CD4-positive, CD25-positive, alpha-beta regulatory T cell (primary cell): ENCODE measurements at regions not wholly inside any gene's neighbourhood (a gene's known extent, or its start where the extent isn't known, plus 50 kb on each side); places are given as distances from the start of the nearest gene placed in this dataset.

Source experiments
- ATAC-seq, 2 donors: fragments of 150-1000 bp; cut with Tn5 transposase; one replicate each; pipeline ENCODE4 v1.10.0; 2021; ENCODE audit warnings: low read depth in 2 of 2, moderate number of reproducible peaks in 2 of 2, moderate library complexity in 1 of 2
- DNase-seq, 3 donors: peaks; one replicate each; pipeline versions ENCODE4 v3.0.0 to v3.0.0-alpha.2; 2012 to 2022; ENCODE audit warnings: mixed read lengths in 1 of 3
- H3K27ac ChIP-seq: one replicate; pipeline ENCODE4 v1.7.0; 2013; ENCODE audit warnings: mild to moderate bottlenecking, low read length; ENCODE audit not compliant: insufficient read depth, poor library complexity, severe bottlenecking
- H3K27me3 ChIP-seq: one replicate; pipeline ENCODE4 v1.7.0; 2013; ENCODE audit warnings: low read length; ENCODE audit not compliant: control insufficient read depth, insufficient read depth
- H3K36me3 ChIP-seq: one replicate; pipeline ENCODE4 v1.7.0; 2013; ENCODE audit warnings: mild to moderate bottlenecking, low read length, moderate library complexity; ENCODE audit not compliant: control insufficient read depth, insufficient read depth
- H3K4me1 ChIP-seq: 2 replicates; pipeline ENCODE4 v1.7.0; 2013; ENCODE audit warnings: mild to moderate bottlenecking, low read length; ENCODE audit not compliant: insufficient read depth, control insufficient read depth, poor library complexity, severe bottlenecking
- H3K4me3 ChIP-seq: one replicate; pipeline ENCODE4 v1.7.0; 2013; ENCODE audit warnings: low read depth, mild to moderate bottlenecking, low read length, moderate library complexity
- H3K9me3 ChIP-seq, 2 experiments: 1 replicate in 1 of 2; 2 replicates in 1 of 2; pipeline ENCODE4 v1.7.0; 2013; ENCODE audit warnings: low read length in 2 of 2, mild to moderate bottlenecking in 1 of 2, moderate library complexity in 1 of 2; ENCODE audit not compliant: control insufficient read depth in 2 of 2
- H3K27ac Mint-ChIP-seq, 3 donors: one replicate each; pipeline ENCODE4 v1.8.0; 2020 to 2022; ENCODE audit warnings: mild to moderate bottlenecking in 3 of 3, mixed read lengths in 3 of 3, moderate library complexity in 2 of 3
- H3K27me3 Mint-ChIP-seq: one replicate; pipeline ENCODE4 v1.8.0; 2022; ENCODE audit warnings: mild to moderate bottlenecking, mixed read lengths
- H3K36me3 Mint-ChIP-seq: one replicate; pipeline ENCODE4 v1.8.0; 2020; ENCODE audit warnings: mixed read lengths
- H3K4me1 Mint-ChIP-seq, 4 donors: one replicate each; pipeline ENCODE4 v1.8.0; 2020 to 2022; ENCODE audit warnings: mixed read lengths in 4 of 4, mild to moderate bottlenecking in 1 of 4
- H3K4me3 Mint-ChIP-seq, 4 donors: one replicate each; pipeline ENCODE4 v1.8.0; 2020 to 2022; ENCODE audit warnings: mild to moderate bottlenecking in 4 of 4, mixed read lengths in 4 of 4, moderate library complexity in 3 of 4
- H3K9me3 Mint-ChIP-seq, 7 donors: one replicate each; pipeline ENCODE4 v1.8.0; 2020 to 2022; ENCODE audit warnings: mixed read lengths in 7 of 7, mild to moderate bottlenecking in 3 of 7, moderate library complexity in 2 of 7

- ATAC-seq = no peak
- H3K27ac ChIP-seq = no peak overlapping the region
- Mint-ChIP-seq H3K9me3 (peaks cover 2 to 22% (median 5%) of the 10 kb centered on the region in 7 donors), H3K4me3 (no peak overlapping the region), H3K36me3 (no peaks in the 10 kb centered on the region), H3K27ac (no peak overlapping the region), H3K4me1 (peaks cover 0 to 4% (median 0%) of the 10 kb centered on the region in 4 donors), H3K27me3 (no peaks in the 10 kb centered on the region)
- no peaks in the 10 kb centered on the region for H3K27me3 ChIP-seq
- H3K4me1 ChIP-seq = no peaks in the 10 kb centered on the region
- peaks cover 0 to 6% of the 10 kb centered on the region in 2 experiments for H3K9me3 ChIP-seq
- no peaks in the 10 kb centered on the region for H3K36me3 ChIP-seq
- DNase-seq = no peak
- no peak overlapping the region for H3K4me3 ChIP-seq
These were observed 400.2 kb downstream of the HAO1 start for GRCh38 chr20:7540018-7540417.

- Histone ChIP-seq H3K36me3 (no peaks in the 10 kb centered on the region), H3K27ac (no peak overlapping the region), H3K9me3 (peaks cover 0 to 6% of the 10 kb centered on the region in 2 experiments), H3K4me1 (no peaks in the 10 kb centered on the region), H3K27me3 (no peaks in the 10 kb centered on the region), H3K4me3 (no peak overlapping the region)
- H3K27ac Mint-ChIP-seq = no peak overlapping the region
- no peaks in the 10 kb centered on the region for H3K27me3 Mint-ChIP-seq
- DNase-seq = no peak
- H3K9me3 Mint-ChIP-seq = peaks cover 2 to 24% (median 5%) of the 10 kb centered on the region in 7 donors
- H3K36me3 Mint-ChIP-seq = no peaks in the 10 kb centered on the region
- H3K4me1 Mint-ChIP-seq = peaks cover 0 to 4% (median 0%) of the 10 kb centered on the region in 4 donors
- ATAC-seq = no peak
- no peak overlapping the region for H3K4me3 Mint-ChIP-seq
These were observed 399.3 kb downstream of the HAO1 start for GRCh38 chr20:7540923-7541322.

- ATAC-seq (no peak), DNase-seq (no peak)
- H3K27ac Mint-ChIP-seq = no peak overlapping the region
- no peaks in the 10 kb centered on the region for H3K36me3 Mint-ChIP-seq
- peaks cover 0 to 13% (median 6%) of the 10 kb centered on the region in 7 donors for H3K9me3 Mint-ChIP-seq
- Histone ChIP-seq H3K27me3 (no peaks in the 10 kb centered on the region), H3K4me1 (no peaks in the 10 kb centered on the region), H3K27ac (no peak overlapping the region), H3K36me3 (no peaks in the 10 kb centered on the region), H3K4me3 (no peak overlapping the region), H3K9me3 (peaks cover 0 to under 1% of the 10 kb centered on the region in 2 experiments)
- H3K4me1 Mint-ChIP-seq = no peaks in the 10 kb centered on the region
- H3K27me3 Mint-ChIP-seq = no peaks in the 10 kb centered on the region
- H3K4me3 Mint-ChIP-seq = no peak overlapping the region
These were observed 369.2 kb downstream of the HAO1 start for GRCh38 chr20:7571101-7571500.

- Mint-ChIP-seq H3K9me3 (peaks cover 0 to 13% (median 6%) of the 10 kb centered on the region in 7 donors), H3K4me3 (no peak overlapping the region), H3K4me1 (no peaks in the 10 kb centered on the region), H3K27me3 (no peaks in the 10 kb centered on the region), H3K27ac (no peak overlapping the region), H3K36me3 (no peaks in the 10 kb centered on the region)
- ATAC-seq (no peak), DNase-seq (no peak)
- Histone ChIP-seq H3K27me3 (no peaks in the 10 kb centered on the region), H3K4me3 (no peak overlapping the region), H3K4me1 (no peaks in the 10 kb centered on the region), H3K9me3 (no peaks in the 10 kb centered on the region), H3K36me3 (no peaks in the 10 kb centered on the region), H3K27ac (no peak overlapping the region)
These were observed 368.7 kb downstream of the HAO1 start for GRCh38 chr20:7571521-7572055.

GRCh38 chr20:7579888-7580287 is 360.4 kb downstream of the HAO1 start:
- Histone ChIP-seq H3K27me3 (no peaks in the 10 kb centered on the region), H3K4me3 (no peak overlapping the region), H3K9me3 (peaks cover 3 to 4% of the 10 kb centered on the region in 2 experiments), H3K27ac (no peak overlapping the region), H3K4me1 (no peaks in the 10 kb centered on the region), H3K36me3 (no peaks in the 10 kb centered on the region)
- Mint-ChIP-seq H3K27me3 (no peaks in the 10 kb centered on the region), H3K4me3 (no peak overlapping the region), H3K9me3 (peaks cover 4 to 19% (median 9%) of the 10 kb centered on the region in 7 donors), H3K36me3 (no peaks in the 10 kb centered on the region), H3K27ac (no peak overlapping the region), H3K4me1 (no peaks in the 10 kb centered on the region)
- DNase-seq (no peak), ATAC-seq (no peak)

GRCh38 chr20:7585126-7585679 is 355.1 kb downstream of the HAO1 start:
- no peak for DNase-seq
- Histone ChIP-seq H3K4me1 (no peaks in the 10 kb centered on the region), H3K27ac (no peak overlapping the region), H3K9me3 (peaks cover 4 to 6% of the 10 kb centered on the region in 2 experiments), H3K4me3 (no peak overlapping the region), H3K36me3 (no peaks in the 10 kb centered on the region), H3K27me3 (no peaks in the 10 kb centered on the region)
- H3K36me3 Mint-ChIP-seq = no peaks in the 10 kb centered on the region
- H3K27ac Mint-ChIP-seq = no peak overlapping the region
- no peak overlapping the region for H3K4me3 Mint-ChIP-seq
- H3K9me3 Mint-ChIP-seq = peaks cover 0 to 18% (median 5%) of the 10 kb centered on the region in 7 donors
- no peak for ATAC-seq
- H3K4me1 Mint-ChIP-seq = no peaks in the 10 kb centered on the region
- H3K27me3 Mint-ChIP-seq = no peaks in the 10 kb centered on the region

- no peak overlapping the region for H3K27ac Mint-ChIP-seq
- Histone ChIP-seq H3K27me3 (no peaks in the 10 kb centered on the region), H3K9me3 (peaks cover 4 to 6% of the 10 kb centered on the region in 2 experiments), H3K36me3 (no peaks in the 10 kb centered on the region), H3K4me3 (no peak overlapping the region), H3K4me1 (no peaks in the 10 kb centered on the region), H3K27ac (no peak overlapping the region)
- H3K9me3 Mint-ChIP-seq = peaks cover 0 to 18% (median 4%) of the 10 kb centered on the region in 7 donors
- no peaks in the 10 kb centered on the region for H3K36me3 Mint-ChIP-seq
- no peak overlapping the region for H3K4me3 Mint-ChIP-seq
- DNase-seq = no peak
- ATAC-seq = no peak
- H3K4me1 Mint-ChIP-seq = no peaks in the 10 kb centered on the region
- H3K27me3 Mint-ChIP-seq = no peaks in the 10 kb centered on the region
These were observed 353.8 kb downstream of the HAO1 start for GRCh38 chr20:7586481-7586880.

- Mint-ChIP-seq H3K9me3 (peaks cover 0 to 14% (median 3%) of the 10 kb centered on the region in 7 donors), H3K27ac (no peak overlapping the region)
These were observed 351.1 kb downstream of the HAO1 start for GRCh38 chr20:7589164-7589563.

More at GRCh38 chr20:7589164-7589563, 351.1 kb downstream of the HAO1 start:
- Histone ChIP-seq H3K9me3 (peaks cover 0 to 5% of the 10 kb centered on the region in 2 experiments), H3K4me1 (no peaks in the 10 kb centered on the region), H3K36me3 (no peaks in the 10 kb centered on the region), H3K27ac (no peak overlapping the region), H3K4me3 (no peak overlapping the region), H3K27me3 (no peaks in the 10 kb centered on the region)
- no peaks in the 10 kb centered on the region for H3K27me3 Mint-ChIP-seq
- no peaks in the 10 kb centered on the region for H3K4me1 Mint-ChIP-seq
- H3K4me3 Mint-ChIP-seq = no peak overlapping the region
- no peak for ATAC-seq
- H3K36me3 Mint-ChIP-seq = no peaks in the 10 kb centered on the region
- no peak for DNase-seq
